ENCODE measurements at regions not wholly inside any gene's neighbourhood (a gene's known extent, or its start where the extent isn't known, plus 50 kb on each side); places are given as distances from the start of the nearest gene placed in this dataset.

DNA sequence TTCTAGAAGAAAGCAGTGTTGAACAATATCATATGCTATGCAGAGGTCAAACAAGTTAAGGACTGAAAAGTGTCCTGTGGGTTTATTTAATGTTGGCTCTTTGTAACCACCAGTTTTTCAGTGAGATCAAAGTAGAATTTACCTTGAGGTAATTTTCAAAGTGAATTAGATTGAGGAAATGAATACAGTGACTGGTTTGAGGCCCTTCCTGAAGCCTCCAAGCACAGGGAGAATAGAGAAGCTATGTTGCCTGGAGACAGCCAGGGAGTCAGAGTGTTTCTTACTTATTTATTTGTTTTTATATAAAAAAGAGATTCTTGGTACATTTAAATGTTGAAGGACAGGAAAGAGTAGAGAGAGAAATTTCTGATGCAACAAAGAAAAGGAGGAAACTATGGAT, 954.3 kb upstream of the SPRY2 start:
- ATAC-seq (ENCODE audit: low FRiP score): no peak

DNA sequence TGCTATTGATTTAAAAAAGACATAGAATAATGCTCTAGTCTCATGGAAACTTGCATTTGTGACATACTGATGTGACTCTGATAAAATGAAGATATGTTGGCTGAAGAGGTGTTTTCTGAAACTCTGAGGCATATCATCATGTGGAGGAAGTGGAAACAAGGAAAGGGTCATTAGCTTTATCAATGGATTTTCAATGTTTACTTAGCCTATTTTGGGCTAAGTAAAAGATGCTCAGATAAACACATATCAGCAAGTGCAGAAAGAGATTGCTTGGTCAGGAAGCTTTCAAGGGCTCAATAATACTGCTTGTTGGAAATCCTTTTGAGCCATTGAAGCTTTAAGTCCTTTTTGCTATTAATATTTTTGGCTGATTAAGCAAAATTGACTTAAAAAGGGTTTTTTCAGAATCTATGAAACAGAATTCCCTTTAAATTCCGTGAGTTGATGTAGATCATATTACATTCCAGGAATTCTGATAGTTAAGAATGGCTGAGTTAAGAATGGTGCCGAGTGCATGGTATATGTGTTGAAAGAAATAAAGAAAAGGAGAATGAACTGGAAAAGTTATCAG, 952.8 kb upstream of the SPRY2 start:
- DNase-seq (ENCODE audit: low spot score) (no peak), ATAC-seq (ENCODE audit: low FRiP score) (no peak)
- TF ChIP-seq, protein P1, sequence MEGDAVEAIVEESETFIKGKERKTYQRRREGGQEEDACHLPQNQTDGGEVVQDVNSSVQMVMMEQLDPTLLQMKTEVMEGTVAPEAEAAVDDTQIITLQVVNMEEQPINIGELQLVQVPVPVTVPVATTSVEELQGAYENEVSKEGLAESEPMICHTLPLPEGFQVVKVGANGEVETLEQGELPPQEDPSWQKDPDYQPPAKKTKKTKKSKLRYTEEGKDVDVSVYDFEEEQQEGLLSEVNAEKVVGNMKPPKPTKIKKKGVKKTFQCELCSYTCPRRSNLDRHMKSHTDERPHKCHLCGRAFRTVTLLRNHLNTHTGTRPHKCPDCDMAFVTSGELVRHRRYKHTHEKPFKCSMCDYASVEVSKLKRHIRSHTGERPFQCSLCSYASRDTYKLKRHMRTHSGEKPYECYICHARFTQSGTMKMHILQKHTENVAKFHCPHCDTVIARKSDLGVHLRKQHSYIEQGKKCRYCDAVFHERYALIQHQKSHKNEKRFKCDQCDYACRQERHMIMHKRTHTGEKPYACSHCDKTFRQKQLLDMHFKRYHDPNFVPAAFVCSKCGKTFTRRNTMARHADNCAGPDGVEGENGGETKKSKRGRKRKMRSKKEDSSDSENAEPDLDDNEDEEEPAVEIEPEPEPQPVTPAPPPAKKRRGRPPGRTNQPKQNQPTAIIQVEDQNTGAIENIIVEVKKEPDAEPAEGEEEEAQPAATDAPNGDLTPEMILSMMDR (IDR thresholded peaks at IDR 0.05): no peak

More for the DNA sequence above, 954.3 kb upstream of the SPRY2 start:
- TF ChIP-seq, protein P1 (IDR thresholded peaks at IDR 0.05): no peak
- DNase-seq (ENCODE audit: low spot score): no peak

DNA sequence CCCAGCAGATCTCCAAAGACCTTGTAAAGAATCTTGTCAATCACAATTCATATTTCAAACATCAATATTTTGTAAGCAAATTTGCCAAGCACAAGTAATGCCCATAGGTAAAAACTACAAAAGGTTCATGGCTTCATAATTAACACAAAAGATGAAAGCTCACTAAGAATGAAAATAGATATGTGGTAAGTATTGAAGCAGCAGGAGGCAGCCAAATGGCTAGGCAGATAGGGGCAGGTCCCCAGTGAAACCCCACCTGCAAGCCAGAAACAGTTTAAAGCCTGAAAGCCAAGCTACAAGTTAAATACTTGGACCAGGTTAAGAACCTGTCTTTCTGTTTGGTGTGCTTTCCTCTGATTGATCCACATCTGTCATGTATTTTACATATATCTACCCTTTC, 942.6 kb upstream of the SPRY2 start:
- no peak for ATAC-seq (ENCODE audit: low FRiP score)
- TF ChIP-seq, protein P1 (IDR thresholded peaks at IDR 0.05): no peak
- DNase-seq (ENCODE audit: low spot score): no peak

DNA sequence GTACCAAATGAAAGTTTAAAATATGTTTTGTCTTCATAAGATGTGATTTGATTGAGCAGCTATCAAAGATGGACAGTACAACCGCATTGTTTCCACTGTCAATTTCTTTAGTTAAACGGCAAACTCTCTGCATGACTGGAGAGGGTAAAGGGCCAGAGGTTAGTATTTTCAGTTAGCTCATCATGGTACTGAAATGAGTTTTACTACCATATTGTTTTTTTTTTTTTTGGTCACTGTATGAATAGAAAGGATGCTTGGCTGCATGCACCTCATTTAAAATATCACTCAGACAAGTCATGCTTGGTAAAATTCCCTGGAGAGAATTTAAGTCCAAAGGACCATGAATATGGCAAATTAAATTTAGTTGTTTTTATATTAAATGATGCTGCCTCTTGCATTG, 942.1 kb upstream of the SPRY2 start:
- DNase-seq (ENCODE audit: low spot score): no peak
- no peak for ATAC-seq (ENCODE audit: low FRiP score)
- TF ChIP-seq, protein P1 (IDR thresholded peaks at IDR 0.05): no peak

DNA sequence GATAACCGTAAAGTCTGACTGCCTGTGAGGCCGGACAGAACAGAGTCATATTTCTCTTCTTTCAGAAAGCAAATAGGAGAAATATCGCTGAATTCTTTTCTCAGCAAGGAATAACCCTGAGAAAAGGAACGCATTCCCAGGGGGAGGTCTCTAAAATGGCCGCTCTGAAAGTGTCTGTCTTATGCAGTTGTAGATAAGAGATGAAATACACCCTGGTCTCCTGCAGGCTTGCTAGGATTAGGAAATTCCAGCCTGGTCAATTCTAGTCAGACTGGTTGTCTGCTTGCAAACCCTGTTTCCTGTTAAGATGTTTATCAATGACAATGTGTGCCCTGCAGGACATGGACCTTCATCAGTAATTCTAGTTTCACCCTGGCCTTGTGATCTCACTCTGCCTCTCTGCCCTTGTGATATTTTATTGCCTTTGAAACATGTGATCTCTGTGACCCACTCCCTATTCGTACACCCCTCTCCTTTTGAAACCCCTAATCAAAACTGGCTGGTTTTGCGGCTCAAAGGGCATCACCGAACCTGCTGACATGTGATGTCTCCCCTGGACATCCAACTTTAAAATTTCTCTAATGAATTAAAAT, 934.8 kb upstream of the SPRY2 start:
- DNase-seq (ENCODE audit: low spot score): no peak
- no peak for ATAC-seq (ENCODE audit: low FRiP score)
- TF ChIP-seq, protein P1 (IDR thresholded peaks at IDR 0.05): no peak

DNA sequence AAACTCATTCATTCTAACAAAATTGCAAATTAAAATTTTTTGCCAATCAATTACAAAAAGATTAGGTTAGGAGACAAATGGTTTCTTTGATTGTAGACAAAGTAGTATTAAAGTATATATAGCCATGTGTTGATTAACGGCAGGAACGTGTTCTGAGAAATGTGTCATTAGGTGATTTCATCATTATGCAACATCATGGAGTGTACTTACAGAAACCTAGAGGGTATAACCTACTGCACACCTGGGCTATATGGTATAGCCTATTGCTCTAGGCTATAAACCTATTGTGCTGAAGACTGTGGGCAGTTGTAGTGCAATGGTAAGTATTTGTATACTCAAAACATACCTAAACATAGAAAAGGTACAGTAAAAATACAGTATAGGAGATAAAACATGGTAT, 906.8 kb upstream of the SPRY2 start:
- DNase-seq (ENCODE audit: low spot score): no peak
- ATAC-seq (ENCODE audit: low FRiP score): no peak
- TF ChIP-seq, protein P1 (IDR thresholded peaks at IDR 0.05): no peak

DNA sequence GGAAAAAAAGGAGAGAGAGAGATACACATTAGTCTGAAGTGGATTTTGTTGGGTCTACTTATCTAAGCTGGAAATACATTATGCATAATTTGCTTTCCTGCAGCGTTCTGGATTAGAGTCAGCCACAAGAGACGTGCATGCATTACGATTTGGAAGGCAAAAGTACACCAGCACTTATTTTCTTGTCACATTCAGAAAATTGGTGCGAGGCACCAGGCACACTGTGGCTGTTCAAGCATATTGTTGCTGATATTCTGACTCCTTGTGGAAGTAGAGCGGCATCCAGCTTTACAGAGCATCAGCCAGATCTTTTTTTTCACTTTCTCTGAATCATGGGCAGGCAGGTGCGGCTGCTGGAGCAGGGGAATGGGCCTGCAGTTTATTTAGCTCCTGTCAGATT, 905.6 kb upstream of the SPRY2 start:
- no peak for ATAC-seq (ENCODE audit: low FRiP score)
- TF ChIP-seq, protein P1 (IDR thresholded peaks at IDR 0.05): no peak
- DNase-seq (ENCODE audit: low spot score): no peak

Measured in omental fat pad (tissue), 3 donors.